ENCODE measurements at regions not wholly inside any gene's neighbourhood (a gene's known extent, or its start where the extent isn't known, plus 50 kb on each side); places are given as distances from the start of the nearest gene placed in this dataset.
"Not testable (repeated sequence)": the region's sequence is repeated elsewhere in the genome, so short reads cannot be mapped to it uniquely, and the experiment has no call there.

- no peak for DNase-seq (ENCODE audit: low spot score)
- in situ Hi-C loops (cut with HindIII; ENCODE audit: low sequenced_read_pairs): no loop called here
These were observed 528.2 kb downstream of the RPS29 start for GRCh38 chr14:49057838-49058510.

- in situ Hi-C loops (cut with HindIII; ENCODE audit: low sequenced_read_pairs): no loop called here
- DNase-seq (ENCODE audit: low spot score): no peak
These were observed 530.2 kb downstream of the RPS29 start for GRCh38 chr14:49056021-49056420.

GRCh38 chr14:49052521-49052920 lies 533.7 kb downstream of the RPS29 start:
- DNase-seq (ENCODE audit: low spot score): no peak
- in situ Hi-C loops (cut with HindIII; ENCODE audit: low sequenced_read_pairs): no loop called here

- no peak for DNase-seq (ENCODE audit: low spot score)
- in situ Hi-C loops (cut with HindIII; ENCODE audit: low sequenced_read_pairs): no loop called here
These were observed 534.7 kb downstream of the RPS29 start for GRCh38 chr14:49051328-49052060.

- in situ Hi-C loops (cut with HindIII; ENCODE audit: low sequenced_read_pairs): no loop called here
- no peak for DNase-seq (ENCODE audit: low spot score)
These were observed 535.4 kb downstream of the RPS29 start for GRCh38 chr14:49050822-49051221.

- in situ Hi-C loops (cut with HindIII; ENCODE audit: low sequenced_read_pairs): no loop called here
- DNase-seq (ENCODE audit: low spot score): no peak
These were observed 536.5 kb downstream of the RPS29 start for GRCh38 chr14:49049711-49050110.

- in situ Hi-C loops (cut with HindIII; ENCODE audit: low sequenced_read_pairs): no loop called here
- no peak for DNase-seq (ENCODE audit: low spot score)
These were observed 541.2 kb downstream of the RPS29 start for GRCh38 chr14:49044981-49045380.

- DNase-seq (ENCODE audit: low spot score): no peak
These were observed 549.1 kb downstream of the RPS29 start for GRCh38 chr14:49036984-49037516.

GRCh38 chr14:49036266-49036665 lies 549.9 kb downstream of the RPS29 start:
- in situ Hi-C loops (cut with HindIII; ENCODE audit: low sequenced_read_pairs): no loop called here
- no peak for DNase-seq (ENCODE audit: low spot score)

More at GRCh38 chr14:49036984-49037516, 549.1 kb downstream of the RPS29 start:
- in situ Hi-C loops (cut with HindIII; ENCODE audit: low sequenced_read_pairs): no loop called here

GRCh38 chr14:49033131-49033530 lies 553.0 kb downstream of the RPS29 start:
- in situ Hi-C loops (cut with HindIII; ENCODE audit: low sequenced_read_pairs): no loop called here
- no peak for DNase-seq (ENCODE audit: low spot score)

GRCh38 chr14:49031710-49032109 lies 554.5 kb downstream of the RPS29 start:
- in situ Hi-C loops (cut with HindIII; ENCODE audit: low sequenced_read_pairs); DNase-seq (ENCODE audit: low spot score): not testable (repeated sequence)

- DNase-seq (ENCODE audit: low spot score): no peak
- in situ Hi-C loops (cut with HindIII; ENCODE audit: low sequenced_read_pairs): loop anchor here (5.0 kb wide), 1 partner anchor 137 kb away; no protein-coding TSS in a partner anchor
These were observed 566.6 kb downstream of the RPS29 start for GRCh38 chr14:49019467-49020115.

- in situ Hi-C loops (cut with HindIII; ENCODE audit: low sequenced_read_pairs): no loop called here
- DNase-seq (ENCODE audit: low spot score): no peak
These were observed 568.7 kb downstream of the RPS29 start for GRCh38 chr14:49017447-49017846.

GRCh38 chr14:49016381-49016780 lies 569.8 kb downstream of the RPS29 start:
- in situ Hi-C loops (cut with HindIII; ENCODE audit: low sequenced_read_pairs): no loop called here
- DNase-seq (ENCODE audit: low spot score): no peak

- in situ Hi-C loops (cut with HindIII; ENCODE audit: low sequenced_read_pairs): no loop called here
- no peak for DNase-seq (ENCODE audit: low spot score)
These were observed 571.7 kb downstream of the RPS29 start for GRCh38 chr14:49014476-49014875.

GRCh38 chr14:49008363-49008762 lies 577.8 kb downstream of the RPS29 start:
- in situ Hi-C loops (cut with HindIII; ENCODE audit: low sequenced_read_pairs): no loop called here
- no peak for DNase-seq (ENCODE audit: low spot score)

GRCh38 chr14:48991141-48991540 lies 595.0 kb downstream of the RPS29 start:
- DNase-seq (ENCODE audit: low spot score): no peak
- in situ Hi-C loops (cut with HindIII; ENCODE audit: low sequenced_read_pairs): no loop called here

GRCh38 chr14:48983351-48983888 lies 602.8 kb downstream of the RPS29 start:
- no peak for DNase-seq (ENCODE audit: low spot score)
- in situ Hi-C loops (cut with HindIII; ENCODE audit: low sequenced_read_pairs): no loop called here

- in situ Hi-C loops (cut with HindIII; ENCODE audit: low sequenced_read_pairs): no loop called here
- no peak for DNase-seq (ENCODE audit: low spot score)
These were observed 611.2 kb downstream of the RPS29 start for GRCh38 chr14:48974994-48975393.

- in situ Hi-C loops (cut with HindIII; ENCODE audit: low sequenced_read_pairs): no loop called here
- no peak for DNase-seq (ENCODE audit: low spot score)
These were observed 613.0 kb downstream of the RPS29 start for GRCh38 chr14:48973151-48973550.
